ENCODE measurements at regions not wholly inside any gene's neighbourhood (a gene's known extent, or its start where the extent isn't known, plus 50 kb on each side); places are given as distances from the start of the nearest gene placed in this dataset.

GRCh38 chr13:65985612-65986011 is 1244.5 kb downstream of the PCDH9 start:
- Histone ChIP-seq H3K27me3 (replicated peaks in 2 of 5; ENCODE audit: control insufficient read depth in 4 of 5, insufficient read depth in 5 of 5, low read length in 4 of 5) (no peaks in the 10 kb centered on the region), H3K36me3 (ENCODE audit: control insufficient read depth in 4 of 4, insufficient read depth in 4 of 4, low read length in 3 of 4) (no peaks in the 10 kb centered on the region), H3K27ac (ENCODE audit: insufficient read depth in 1 of 2, low read depth in 1 of 2, low read length in 2 of 2, poor library complexity in 1 of 2, severe bottlenecking in 2 of 2) (no peak overlapping the region), H3K9me3 (ENCODE audit: control extremely low read depth in 1 of 5, control insufficient read depth in 4 of 5, insufficient read depth in 2 of 5, low read depth in 1 of 5, low read length in 4 of 5) (no peaks in the 10 kb centered on the region), H3K4me1 (ENCODE audit: control extremely low read depth in 1 of 4, control insufficient read depth in 4 of 4, insufficient read depth in 4 of 4, low read length in 3 of 4) (no peaks in the 10 kb centered on the region), H3K4me3 (ENCODE audit: control insufficient read depth in 1 of 7, extremely low read depth in 1 of 7, insufficient read depth in 4 of 7, low read depth in 2 of 7, low read length in 6 of 7) (no peak overlapping the region)
- WGBS (ENCODE audit: insufficient coverage) = 98% methylated on average over 6 of the region's 10 CpGs
- no peak for DNase-seq
- ChIA-PET CTCF (no interaction called here), POLR2A (no interaction called here)

GRCh38 chr13:65977525-65977924 is 1252.6 kb downstream of the PCDH9 start:
- no peak overlapping the region for H3K27ac ChIP-seq (ENCODE audit: insufficient read depth in 1 of 2, low read depth in 1 of 2, low read length in 2 of 2, poor library complexity in 1 of 2, severe bottlenecking in 2 of 2)
- H3K9me3 ChIP-seq (ENCODE audit: control extremely low read depth in 1 of 5, control insufficient read depth in 4 of 5, insufficient read depth in 2 of 5, low read depth in 1 of 5, low read length in 4 of 5) = peaks cover 0 to 2% (median 0%) of the 10 kb centered on the region in 5 experiments
- CTCF ChIA-PET = no interaction called here
- 70% methylated on average over 1 of the region's 1 CpG for WGBS (ENCODE audit: insufficient coverage)
- H3K36me3 ChIP-seq (ENCODE audit: control insufficient read depth in 4 of 4, insufficient read depth in 4 of 4, low read length in 3 of 4) = no peaks in the 10 kb centered on the region
- H3K4me1 ChIP-seq (ENCODE audit: control extremely low read depth in 1 of 4, control insufficient read depth in 4 of 4, insufficient read depth in 4 of 4, low read length in 3 of 4) = no peaks in the 10 kb centered on the region
- H3K4me3 ChIP-seq (ENCODE audit: control insufficient read depth in 1 of 7, extremely low read depth in 1 of 7, insufficient read depth in 4 of 7, low read depth in 2 of 7, low read length in 6 of 7) = no peak overlapping the region
- POLR2A ChIA-PET = no interaction called here
- no peak for DNase-seq
- no peaks in the 10 kb centered on the region for H3K27me3 ChIP-seq (replicated peaks in 2 of 5; ENCODE audit: control insufficient read depth in 4 of 5, insufficient read depth in 5 of 5, low read length in 4 of 5)

GRCh38 chr13:65971541-65971940 is 1258.6 kb downstream of the PCDH9 start:
- Histone ChIP-seq H3K4me3 (ENCODE audit: control insufficient read depth in 1 of 7, extremely low read depth in 1 of 7, insufficient read depth in 4 of 7, low read depth in 2 of 7, low read length in 6 of 7) (no peak overlapping the region), H3K27me3 (replicated peaks in 2 of 5; ENCODE audit: control insufficient read depth in 4 of 5, insufficient read depth in 5 of 5, low read length in 4 of 5) (no peaks in the 10 kb centered on the region), H3K9me3 (ENCODE audit: control extremely low read depth in 1 of 5, control insufficient read depth in 4 of 5, insufficient read depth in 2 of 5, low read depth in 1 of 5, low read length in 4 of 5) (no peaks in the 10 kb centered on the region), H3K4me1 (ENCODE audit: control extremely low read depth in 1 of 4, control insufficient read depth in 4 of 4, insufficient read depth in 4 of 4, low read length in 3 of 4) (no peaks in the 10 kb centered on the region), H3K27ac (ENCODE audit: insufficient read depth in 1 of 2, low read depth in 1 of 2, low read length in 2 of 2, poor library complexity in 1 of 2, severe bottlenecking in 2 of 2) (no peak overlapping the region), H3K36me3 (ENCODE audit: control insufficient read depth in 4 of 4, insufficient read depth in 4 of 4, low read length in 3 of 4) (no peaks in the 10 kb centered on the region)
- ChIA-PET POLR2A (interaction anchor here (0.7 kb wide), 1 partner anchor 12 kb away, joined by 8 read pairs; no protein-coding TSS in a partner anchor), CTCF (no interaction called here)
- no peak for DNase-seq
- WGBS (ENCODE audit: insufficient coverage) = 89% methylated on average over 3 of the region's 3 CpGs

GRCh38 chr13:65966991-65967451 is 1263.1 kb downstream of the PCDH9 start:
- Histone ChIP-seq H3K4me1 (ENCODE audit: control extremely low read depth in 1 of 4, control insufficient read depth in 4 of 4, insufficient read depth in 4 of 4, low read length in 3 of 4) (no peaks in the 10 kb centered on the region), H3K9me3 (ENCODE audit: control extremely low read depth in 1 of 5, control insufficient read depth in 4 of 5, insufficient read depth in 2 of 5, low read depth in 1 of 5, low read length in 4 of 5) (no peaks in the 10 kb centered on the region), H3K4me3 (ENCODE audit: control insufficient read depth in 1 of 7, extremely low read depth in 1 of 7, insufficient read depth in 4 of 7, low read depth in 2 of 7, low read length in 6 of 7) (no peak overlapping the region), H3K27ac (ENCODE audit: insufficient read depth in 1 of 2, low read depth in 1 of 2, low read length in 2 of 2, poor library complexity in 1 of 2, severe bottlenecking in 2 of 2) (no peak overlapping the region), H3K36me3 (ENCODE audit: control insufficient read depth in 4 of 4, insufficient read depth in 4 of 4, low read length in 3 of 4) (no peaks in the 10 kb centered on the region), H3K27me3 (replicated peaks in 2 of 5; ENCODE audit: control insufficient read depth in 4 of 5, insufficient read depth in 5 of 5, low read length in 4 of 5) (no peaks in the 10 kb centered on the region)
- CTCF ChIA-PET = no interaction called here
- peak; percentile 5 to 10 (median 8) for DNase-seq
- WGBS (ENCODE audit: insufficient coverage) = 73% methylated on average over 2 of the region's 3 CpGs
- POLR2A ChIA-PET = no interaction called here

GRCh38 chr13:65965501-65965900 is 1264.6 kb downstream of the PCDH9 start:
- ChIA-PET POLR2A (no interaction called here), CTCF (interaction anchor here (1.0 kb wide), 1 partner anchor 13 kb away, joined by 4 read pairs; no protein-coding TSS in a partner anchor)
- Histone ChIP-seq H3K4me3 (ENCODE audit: control insufficient read depth in 1 of 7, extremely low read depth in 1 of 7, insufficient read depth in 4 of 7, low read depth in 2 of 7, low read length in 6 of 7) (no peak overlapping the region), H3K4me1 (ENCODE audit: control extremely low read depth in 1 of 4, control insufficient read depth in 4 of 4, insufficient read depth in 4 of 4, low read length in 3 of 4) (no peaks in the 10 kb centered on the region), H3K27me3 (replicated peaks in 2 of 5; ENCODE audit: control insufficient read depth in 4 of 5, insufficient read depth in 5 of 5, low read length in 4 of 5) (no peaks in the 10 kb centered on the region), H3K36me3 (ENCODE audit: control insufficient read depth in 4 of 4, insufficient read depth in 4 of 4, low read length in 3 of 4) (no peaks in the 10 kb centered on the region), H3K9me3 (ENCODE audit: control extremely low read depth in 1 of 5, control insufficient read depth in 4 of 5, insufficient read depth in 2 of 5, low read depth in 1 of 5, low read length in 4 of 5) (no peaks in the 10 kb centered on the region), H3K27ac (ENCODE audit: insufficient read depth in 1 of 2, low read depth in 1 of 2, low read length in 2 of 2, poor library complexity in 1 of 2, severe bottlenecking in 2 of 2) (no peak overlapping the region)
- no peak for DNase-seq
- WGBS (ENCODE audit: insufficient coverage) = 100% methylated on average over 1 of the region's 2 CpGs

- Histone ChIP-seq H3K27ac (ENCODE audit: insufficient read depth in 1 of 2, low read depth in 1 of 2, low read length in 2 of 2, poor library complexity in 1 of 2, severe bottlenecking in 2 of 2) (no peak overlapping the region), H3K4me1 (ENCODE audit: control extremely low read depth in 1 of 4, control insufficient read depth in 4 of 4, insufficient read depth in 4 of 4, low read length in 3 of 4) (no peaks in the 10 kb centered on the region), H3K27me3 (replicated peaks in 2 of 5; ENCODE audit: control insufficient read depth in 4 of 5, insufficient read depth in 5 of 5, low read length in 4 of 5) (no peaks in the 10 kb centered on the region), H3K4me3 (ENCODE audit: control insufficient read depth in 1 of 7, extremely low read depth in 1 of 7, insufficient read depth in 4 of 7, low read depth in 2 of 7, low read length in 6 of 7) (no peak overlapping the region), H3K36me3 (ENCODE audit: control insufficient read depth in 4 of 4, insufficient read depth in 4 of 4, low read length in 3 of 4) (no peaks in the 10 kb centered on the region), H3K9me3 (ENCODE audit: control extremely low read depth in 1 of 5, control insufficient read depth in 4 of 5, insufficient read depth in 2 of 5, low read depth in 1 of 5, low read length in 4 of 5) (no peaks in the 10 kb centered on the region)
- no CpG with 5 or more reads among the region's 1 CpG for WGBS (ENCODE audit: insufficient coverage)
- CTCF ChIA-PET = no interaction called here
- POLR2A ChIA-PET = no interaction called here
- DNase-seq = no peak
These were observed 1265.5 kb downstream of the PCDH9 start for GRCh38 chr13:65964672-65965071.

GRCh38 chr13:65959305-65959704 is 1270.8 kb downstream of the PCDH9 start:
- H3K27ac ChIP-seq (ENCODE audit: insufficient read depth in 1 of 2, low read depth in 1 of 2, low read length in 2 of 2, poor library complexity in 1 of 2, severe bottlenecking in 2 of 2) = no peak overlapping the region
- H3K27me3 ChIP-seq (replicated peaks in 2 of 5; ENCODE audit: control insufficient read depth in 4 of 5, insufficient read depth in 5 of 5, low read length in 4 of 5) = no peaks in the 10 kb centered on the region
- WGBS (ENCODE audit: insufficient coverage) = 100% methylated on average over 2 of the region's 2 CpGs
- POLR2A ChIA-PET = no interaction called here
- no peak overlapping the region for H3K4me3 ChIP-seq (ENCODE audit: control insufficient read depth in 1 of 7, extremely low read depth in 1 of 7, insufficient read depth in 4 of 7, low read depth in 2 of 7, low read length in 6 of 7)
- no peak for DNase-seq
- H3K9me3 ChIP-seq (ENCODE audit: control extremely low read depth in 1 of 5, control insufficient read depth in 4 of 5, insufficient read depth in 2 of 5, low read depth in 1 of 5, low read length in 4 of 5) = peaks cover 0 to 5% (median 0%) of the 10 kb centered on the region in 5 experiments
- CTCF ChIA-PET = no interaction called here
- no peaks in the 10 kb centered on the region for H3K4me1 ChIP-seq (ENCODE audit: control extremely low read depth in 1 of 4, control insufficient read depth in 4 of 4, insufficient read depth in 4 of 4, low read length in 3 of 4)
- no peaks in the 10 kb centered on the region for H3K36me3 ChIP-seq (ENCODE audit: control insufficient read depth in 4 of 4, insufficient read depth in 4 of 4, low read length in 3 of 4)
